Natural killer cell (primary cell): ENCODE measurements at regions not wholly inside any gene's neighbourhood (a gene's known extent, or its start where the extent isn't known, plus 50 kb on each side); places are given as distances from the start of the nearest gene placed in this dataset.

Experiments used
- ATAC-seq, 3 donors: fragments of 150-1000 bp in 2 of 3; fragments of 200-7000 bp in 1 of 3; cut with Tn5 transposase; 1 replicate in 1 of 3; 2 replicates in 2 of 3; pipeline ENCODE4 v1.10.0; 2021; ENCODE audit warnings: mild to moderate bottlenecking in 2 of 3, moderate library complexity in 2 of 3
- DNase-seq, 2 donors: peaks; one replicate each; pipeline versions ENCODE4 v3.0.0 to v3.0.0-alpha.2; 2013 to 2021; ENCODE audit warnings: mixed read lengths in 1 of 2
- H3K27ac ChIP-seq: one replicate; pipeline ENCODE4 v1.5.1; 2013; ENCODE audit warnings: mild to moderate bottlenecking, low read length
- H3K27me3 ChIP-seq: one replicate; pipeline ENCODE4 v1.6.1; 2013; ENCODE audit warnings: low read length; ENCODE audit not compliant: control insufficient read depth, insufficient read depth
- H3K36me3 ChIP-seq: one replicate; pipeline ENCODE4 v1.6.1; 2013; ENCODE audit warnings: low read length; ENCODE audit not compliant: control insufficient read depth, insufficient read depth
- H3K4me1 ChIP-seq: one replicate; pipeline ENCODE4 v1.6.1; 2013; ENCODE audit warnings: low read length; ENCODE audit not compliant: control insufficient read depth, insufficient read depth
- H3K4me3 ChIP-seq: one replicate; pipeline ENCODE4 v1.5.1; 2013; ENCODE audit warnings: low read length
- H3K9me3 ChIP-seq: one replicate; pipeline ENCODE4 v1.6.1; 2013; ENCODE audit warnings: low read length; ENCODE audit not compliant: control insufficient read depth, insufficient read depth
- H3K27ac Mint-ChIP-seq, 2 donors: one replicate each; pipeline ENCODE4 v1.8.0; 2022; ENCODE audit warnings: mild to moderate bottlenecking in 2 of 2, mixed read lengths in 2 of 2, moderate library complexity in 1 of 2
- H3K27me3 Mint-ChIP-seq, 2 donors: one replicate each; pipeline ENCODE4 v1.8.0; 2022; ENCODE audit warnings: low read depth in 2 of 2, mixed read lengths in 2 of 2
- H3K36me3 Mint-ChIP-seq: one replicate; pipeline ENCODE4 v1.8.0; 2022; ENCODE audit warnings: mixed read lengths
- H3K4me1 Mint-ChIP-seq, 2 donors: one replicate each; pipeline ENCODE4 v1.8.0; 2022; ENCODE audit warnings: mixed read lengths in 2 of 2
- H3K4me3 Mint-ChIP-seq: one replicate; pipeline ENCODE4 v1.8.0; 2022; ENCODE audit warnings: mild to moderate bottlenecking, moderate library complexity, mixed read lengths
- H3K9me3 Mint-ChIP-seq, 2 donors: one replicate each; pipeline ENCODE4 v1.8.0; 2022; ENCODE audit warnings: mixed read lengths in 2 of 2
- CTCF ChIP-seq: fragments of 200-600 bp; IDR thresholded peaks from one replicate; pipeline ENCODE4 v1.8.0; 2022; ENCODE audit warnings: antibody characterized with exemption
- WGBS: methylation state at CpG from one replicate; pipeline ENCODE4 v1.1.7; 2013; ENCODE audit warnings: missing lambda C conversion rate; ENCODE audit not compliant: insufficient coverage; 5-methylcytosine and 5-hydroxymethylcytosine counted together
- intact Hi-C: fragments of 100-400 bp; cut with micrococcal nuclease; formaldehyde crosslinking; loops from one replicate; pipeline ENCODE4 v1.14.2; 2022

GRCh38 chr21:27268290-27268689 lies 301.4 kb upstream of the ADAMTS5 start:
- intact Hi-C loops = no loop called here
- H3K27ac Mint-ChIP-seq = no peak overlapping the region
- no peaks in the 10 kb centered on the region for H3K27me3 ChIP-seq
- no peaks in the 10 kb centered on the region for H3K27me3 Mint-ChIP-seq
- no peak for ATAC-seq
- WGBS = no CpG with 5 or more reads among the region's 2 CpGs
- H3K4me3 ChIP-seq = no peak overlapping the region
- TF ChIP-seq CTCF = no peak
- no peaks in the 10 kb centered on the region for H3K9me3 ChIP-seq
- no peaks in the 10 kb centered on the region for H3K36me3 Mint-ChIP-seq
- no peak for DNase-seq
- no peak overlapping the region for H3K4me3 Mint-ChIP-seq
- no peaks in the 10 kb centered on the region for H3K36me3 ChIP-seq
- peaks cover 0 to 5% of the 10 kb centered on the region in 2 donors for H3K9me3 Mint-ChIP-seq
- no peaks in the 10 kb centered on the region for H3K4me1 Mint-ChIP-seq
- H3K4me1 ChIP-seq = no peaks in the 10 kb centered on the region
- H3K27ac ChIP-seq = no peak overlapping the region

GRCh38 chr21:27265949-27266348 lies 299.1 kb upstream of the ADAMTS5 start:
- no peaks in the 10 kb centered on the region for H3K9me3 ChIP-seq
- DNase-seq = no peak
- H3K27me3 ChIP-seq = no peaks in the 10 kb centered on the region
- no peak overlapping the region for H3K4me3 Mint-ChIP-seq
- TF ChIP-seq CTCF = no peak
- H3K27ac Mint-ChIP-seq = no peak overlapping the region
- H3K36me3 Mint-ChIP-seq = no peaks in the 10 kb centered on the region
- H3K4me1 Mint-ChIP-seq = no peaks in the 10 kb centered on the region
- no peak overlapping the region for H3K27ac ChIP-seq
- no peak for ATAC-seq
- H3K9me3 Mint-ChIP-seq = peaks cover 2 to 5% of the 10 kb centered on the region in 2 donors
- intact Hi-C loops = no loop called here
- H3K4me1 ChIP-seq = no peaks in the 10 kb centered on the region
- WGBS = 67% methylated on average over 1 of the region's 2 CpGs
- no peak overlapping the region for H3K4me3 ChIP-seq
- no peaks in the 10 kb centered on the region for H3K36me3 ChIP-seq
- no peaks in the 10 kb centered on the region for H3K27me3 Mint-ChIP-seq

- H3K27ac Mint-ChIP-seq = no peak overlapping the region
- no peak for DNase-seq
- no peaks in the 10 kb centered on the region for H3K27me3 ChIP-seq
- no peak overlapping the region for H3K4me3 ChIP-seq
- no peaks in the 10 kb centered on the region for H3K36me3 ChIP-seq
- H3K36me3 Mint-ChIP-seq = no peaks in the 10 kb centered on the region
- H3K27ac ChIP-seq = no peak overlapping the region
- no peak for ATAC-seq
- no peaks in the 10 kb centered on the region for H3K9me3 ChIP-seq
- H3K9me3 Mint-ChIP-seq = peaks cover under 1 to 3% of the 10 kb centered on the region in 2 donors
- WGBS = 92% methylated on average over 1 of the region's 1 CpG
- no peak for TF ChIP-seq CTCF
- no peak overlapping the region for H3K4me3 Mint-ChIP-seq
- H3K4me1 ChIP-seq = no peaks in the 10 kb centered on the region
- no peaks in the 10 kb centered on the region for H3K27me3 Mint-ChIP-seq
- no peaks in the 10 kb centered on the region for H3K4me1 Mint-ChIP-seq
- intact Hi-C loops = no loop called here
Measured at GRCh38 chr21:27265492-27265891, 298.6 kb upstream of the ADAMTS5 start.

- Mint-ChIP-seq H3K27ac (no peak overlapping the region), H3K4me1 (no peaks in the 10 kb centered on the region), H3K27me3 (no peaks in the 10 kb centered on the region), H3K4me3 (no peak overlapping the region), H3K36me3 (no peaks in the 10 kb centered on the region), H3K9me3 (peaks cover 6 to 8% of the 10 kb centered on the region in 2 donors)
- Histone ChIP-seq H3K27me3 (no peaks in the 10 kb centered on the region), H3K27ac (no peak overlapping the region), H3K4me1 (no peaks in the 10 kb centered on the region), H3K36me3 (no peaks in the 10 kb centered on the region), H3K9me3 (no peaks in the 10 kb centered on the region), H3K4me3 (no peak overlapping the region)
- ATAC-seq (no peak), DNase-seq (no peak)
- TF ChIP-seq CTCF = no peak
- no CpG with 5 or more reads among the region's 2 CpGs for WGBS
- intact Hi-C loops = no loop called here
Measured at GRCh38 chr21:27261676-27262075, 294.8 kb upstream of the ADAMTS5 start.
